Kidney (tissue), 13 donors: ENCODE measurements at regions not wholly inside any gene's neighbourhood (a gene's known extent, or its start where the extent isn't known, plus 50 kb on each side); places are given as distances from the start of the nearest gene placed in this dataset.

Experiments used
- DNase-seq, 5 donors: peaks; one replicate each; pipeline ENCODE4 v3.0.0-alpha.2; 2013 to 2020
- FAIRE-seq: peaks from 2 replicates; lab custom pipeline; 2012; peaks lifted over from hg19 to GRCh38; lab: Jason Lieb, UNC
- H3K27ac ChIP-seq, 2 donors: one replicate each; pipeline ENCODE4 v1.7.0; 2013; ENCODE audit warnings: low read depth in 2 of 2, low read length in 2 of 2, inconsistent platforms in 1 of 2
- H3K27me3 ChIP-seq: one replicate; pipeline ENCODE4 v1.7.1; 2013; ENCODE audit warnings: low read length, inconsistent platforms; ENCODE audit not compliant: control insufficient read depth, insufficient read depth
- H3K36me3 ChIP-seq, 3 donors: one replicate each; pipeline versions ENCODE4 v1.7.0 to v1.7.1; 2013; ENCODE audit warnings: low read length in 3 of 3, control low read depth in 1 of 3, inconsistent platforms in 1 of 3; ENCODE audit not compliant: insufficient read depth in 3 of 3, control insufficient read depth in 2 of 3
- H3K4me1 ChIP-seq, 3 donors: one replicate each; pipeline versions ENCODE4 v1.7.0 to v1.7.1; 2013; ENCODE audit warnings: low read length in 3 of 3, inconsistent platforms in 1 of 3, low read depth in 1 of 3; ENCODE audit not compliant: control insufficient read depth in 2 of 3, insufficient read depth in 2 of 3
- H3K4me3 ChIP-seq, 3 donors: one replicate each; pipeline versions ENCODE4 v1.7.0 to v1.8.1; 2013; ENCODE audit warnings: low read length in 3 of 3, control low read depth in 1 of 3, inconsistent platforms in 1 of 3
- H3K9ac ChIP-seq, 3 donors: one replicate each; pipeline versions ENCODE4 v1.7.0 to v1.7.1; 2013; ENCODE audit warnings: low read length in 3 of 3, control low read depth in 1 of 3, inconsistent platforms in 1 of 3
- H3K9me3 ChIP-seq, 3 donors: one replicate each; pipeline versions ENCODE4 v1.7.0 to v1.7.1; 2013; ENCODE audit warnings: low read length in 3 of 3, control low read depth in 1 of 3, inconsistent platforms in 1 of 3; ENCODE audit not compliant: control insufficient read depth in 2 of 3, insufficient read depth in 1 of 3
- intact Hi-C: fragments of 100-400 bp; cut with DNase I; formaldehyde crosslinking; loops from one replicate; pipeline ENCODE4 v1.11.1; 2022
- TF ChIP-seq, protein P1 (sequence below): IDR thresholded peaks from 3 replicates; pipeline ENCODE4 v1.5.1; 2012; ENCODE audit warnings: mild to moderate bottlenecking, moderate library complexity, borderline replicate concordance; ENCODE audit not compliant: insufficient read depth; ENCODE audit errors: extremely low read depth
- donor health status: control.
- donor health status: control.
- donor health status: control.
- donor health status: control.
- donor health status: control.
- donor health status: DM: yes; HTN: yes; CAD: no.
- donor health status: Normal renal cell carcinoma (clear cell type).

DNA sequence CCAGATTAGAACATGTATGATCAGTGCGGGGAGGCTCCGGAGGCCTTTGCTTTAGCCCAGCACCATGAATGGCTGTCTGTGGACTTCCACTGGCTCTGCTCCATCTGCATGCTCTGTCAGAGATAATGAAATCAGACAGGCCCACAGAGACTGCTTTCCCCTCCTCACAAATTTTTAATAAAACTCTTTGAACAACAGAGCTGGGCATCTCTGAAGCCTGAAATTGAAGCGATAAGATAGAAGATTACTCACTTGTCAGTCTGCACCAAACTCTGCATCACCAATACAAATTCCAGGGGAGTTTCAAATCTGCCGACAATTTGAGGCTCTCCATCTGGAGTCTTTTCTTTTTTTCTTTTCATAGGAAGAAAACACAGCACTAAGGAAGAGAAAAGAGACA, 110.0 kb downstream of the DYRK2 start:
- no peaks in the 10 kb centered on the region for H3K4me1 ChIP-seq
- FAIRE-seq, result no peak
- no peak overlapping the region for H3K4me3 ChIP-seq
- TF ChIP-seq, protein P1, sequence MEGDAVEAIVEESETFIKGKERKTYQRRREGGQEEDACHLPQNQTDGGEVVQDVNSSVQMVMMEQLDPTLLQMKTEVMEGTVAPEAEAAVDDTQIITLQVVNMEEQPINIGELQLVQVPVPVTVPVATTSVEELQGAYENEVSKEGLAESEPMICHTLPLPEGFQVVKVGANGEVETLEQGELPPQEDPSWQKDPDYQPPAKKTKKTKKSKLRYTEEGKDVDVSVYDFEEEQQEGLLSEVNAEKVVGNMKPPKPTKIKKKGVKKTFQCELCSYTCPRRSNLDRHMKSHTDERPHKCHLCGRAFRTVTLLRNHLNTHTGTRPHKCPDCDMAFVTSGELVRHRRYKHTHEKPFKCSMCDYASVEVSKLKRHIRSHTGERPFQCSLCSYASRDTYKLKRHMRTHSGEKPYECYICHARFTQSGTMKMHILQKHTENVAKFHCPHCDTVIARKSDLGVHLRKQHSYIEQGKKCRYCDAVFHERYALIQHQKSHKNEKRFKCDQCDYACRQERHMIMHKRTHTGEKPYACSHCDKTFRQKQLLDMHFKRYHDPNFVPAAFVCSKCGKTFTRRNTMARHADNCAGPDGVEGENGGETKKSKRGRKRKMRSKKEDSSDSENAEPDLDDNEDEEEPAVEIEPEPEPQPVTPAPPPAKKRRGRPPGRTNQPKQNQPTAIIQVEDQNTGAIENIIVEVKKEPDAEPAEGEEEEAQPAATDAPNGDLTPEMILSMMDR, result no peak
- no peak for DNase-seq
- no peak overlapping the region for H3K27ac ChIP-seq
- intact Hi-C loops, result no loop called here
- H3K36me3 ChIP-seq, result no peaks in the 10 kb centered on the region
- H3K9me3 ChIP-seq, result no peaks in the 10 kb centered on the region
- no peak overlapping the region for H3K9ac ChIP-seq
- no peaks in the 10 kb centered on the region for H3K27me3 ChIP-seq

DNA sequence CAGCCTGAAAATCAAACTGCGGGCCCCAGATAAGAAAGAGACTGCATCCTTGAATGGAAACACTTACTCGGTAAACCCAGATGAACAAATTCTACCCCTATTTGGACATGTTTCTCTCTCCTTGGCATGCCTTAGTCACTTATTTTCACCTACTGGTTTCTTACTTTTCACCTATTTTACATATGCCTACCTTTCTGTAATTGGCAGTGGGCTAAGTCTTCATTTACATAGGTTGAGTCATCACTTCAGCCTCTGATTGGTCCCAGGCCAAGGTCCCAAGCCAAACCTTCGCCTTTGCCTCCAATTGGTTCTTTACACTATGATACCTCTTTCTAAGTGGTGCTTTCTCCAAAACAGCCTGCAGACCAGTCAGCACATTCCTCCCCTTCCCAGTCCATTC, 111.3 kb downstream of the DYRK2 start:
- Histone ChIP-seq H3K27me3 (no peaks in the 10 kb centered on the region), H3K4me1 (no peaks in the 10 kb centered on the region), H3K36me3 (no peaks in the 10 kb centered on the region), H3K9me3 (no peaks in the 10 kb centered on the region), H3K4me3 (no peak overlapping the region), H3K9ac (no peak overlapping the region), H3K27ac (no peak overlapping the region)
- TF ChIP-seq, protein P1, result no peak
- intact Hi-C loops, result no loop called here
- DNase-seq (no peak), FAIRE-seq (no peak)

DNA sequence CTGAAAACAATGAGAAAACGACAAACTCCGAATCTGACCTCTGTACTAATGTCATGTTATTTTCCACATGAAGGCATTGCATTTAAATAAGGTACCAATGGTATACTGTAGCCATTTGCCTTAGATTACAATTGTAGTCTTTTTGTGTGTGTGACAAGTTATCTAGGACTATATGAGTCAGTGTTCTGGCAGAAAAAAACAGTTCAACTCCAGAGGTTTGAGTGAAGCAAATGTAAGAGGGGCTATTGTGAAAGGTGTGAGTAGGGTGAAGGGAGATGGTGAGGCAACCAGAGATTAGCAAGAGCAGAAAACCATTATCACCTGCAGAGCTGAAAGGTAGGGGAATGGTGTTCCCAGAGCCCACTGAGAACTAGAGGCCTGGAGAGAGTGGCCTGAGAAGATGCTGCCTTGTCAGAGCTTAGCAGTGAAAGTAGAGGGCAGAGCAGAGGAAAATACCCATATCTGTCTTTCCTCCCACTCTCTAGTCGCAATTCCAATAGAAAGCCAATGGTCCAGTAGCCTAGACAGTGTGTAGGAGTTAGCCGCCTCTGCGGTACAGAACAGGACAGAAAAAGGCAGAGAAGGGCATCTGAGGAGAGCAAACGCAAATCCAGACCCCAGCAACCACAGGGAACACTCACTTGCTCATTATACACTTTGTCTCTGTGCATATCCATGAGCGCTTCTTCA, 112.2 kb downstream of the DYRK2 start:
- H3K4me1 ChIP-seq, result no peaks in the 10 kb centered on the region
- no peaks in the 10 kb centered on the region for H3K9me3 ChIP-seq
- H3K9ac ChIP-seq, result no peak overlapping the region
- TF ChIP-seq, protein P1, result no peak
- no peak overlapping the region for H3K4me3 ChIP-seq
- intact Hi-C loops, result no loop called here
- FAIRE-seq (no peak), DNase-seq (no peak)
- no peaks in the 10 kb centered on the region for H3K36me3 ChIP-seq
- no peak overlapping the region for H3K27ac ChIP-seq
- no peaks in the 10 kb centered on the region for H3K27me3 ChIP-seq

DNA sequence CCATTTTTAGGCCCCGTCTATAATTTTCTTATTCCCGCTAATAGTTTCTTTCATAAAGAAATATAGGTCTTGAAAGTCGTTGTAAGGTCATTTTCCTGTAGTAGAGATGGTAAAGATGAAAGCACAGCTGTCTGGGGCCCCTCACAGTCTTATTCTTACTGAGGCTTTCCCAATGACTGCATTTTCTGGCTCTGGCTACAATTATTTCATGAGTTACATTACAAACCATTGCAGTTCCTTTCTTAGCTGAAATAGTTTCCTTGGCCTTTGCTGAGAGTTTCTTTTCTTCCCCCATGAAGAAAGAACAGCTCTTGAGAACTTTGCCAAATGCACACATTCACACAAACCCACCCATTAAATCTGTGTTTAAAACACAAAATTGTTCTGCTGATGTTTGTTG, 113.0 kb downstream of the DYRK2 start:
- TF ChIP-seq, protein P1, result no peak
- DNase-seq (peak in 1 of 5 donors; percentile 19), FAIRE-seq (no peak)

More for the DNA sequence above, 113.0 kb downstream of the DYRK2 start:
- Histone ChIP-seq H3K4me1 (no peaks in the 10 kb centered on the region), H3K9ac (no peak overlapping the region), H3K9me3 (no peaks in the 10 kb centered on the region), H3K4me3 (no peak overlapping the region), H3K27ac (no peak overlapping the region), H3K36me3 (no peaks in the 10 kb centered on the region), H3K27me3 (no peaks in the 10 kb centered on the region)
- intact Hi-C loops, result no loop called here
